ENCODE measurements at regions not wholly inside any gene's neighbourhood (a gene's known extent, or its start where the extent isn't known, plus 50 kb on each side); places are given as distances from the start of the nearest gene placed in this dataset.
"Not testable (repeated sequence)": the region's sequence is repeated elsewhere in the genome, so short reads cannot be mapped to it uniquely, and the experiment has no call there.

GRCh38 chr9:71587576-71588362 is 180.5 kb downstream of the CEMIP2 start:
- no peak for DNase-seq

GRCh38 chr9:71583792-71584191 is 184.5 kb downstream of the CEMIP2 start:
- no peak for DNase-seq

- no peak for DNase-seq
These were observed 186.0 kb downstream of the CEMIP2 start for GRCh38 chr9:71582347-71582746.

- no peak for DNase-seq
These were observed 187.2 kb downstream of the CEMIP2 start for GRCh38 chr9:71581101-71581500.

GRCh38 chr9:71571186-71571585 is 197.1 kb downstream of the CEMIP2 start:
- no peak for DNase-seq

- DNase-seq: no peak
These were observed 200.4 kb downstream of the CEMIP2 start for GRCh38 chr9:71567890-71568289.

GRCh38 chr9:71562140-71562539 is 206.2 kb downstream of the CEMIP2 start:
- no peak for DNase-seq

GRCh38 chr9:71557310-71557709 is 211.0 kb downstream of the CEMIP2 start:
- no peak for DNase-seq

GRCh38 chr9:71552480-71552879 is 215.8 kb downstream of the CEMIP2 start:
- DNase-seq: no peak

GRCh38 chr9:71549023-71549422 is 219.3 kb downstream of the CEMIP2 start:
- no peak for DNase-seq

- DNase-seq: no peak
These were observed 223.8 kb downstream of the CEMIP2 start for GRCh38 chr9:71544464-71544863.

GRCh38 chr9:71541436-71541835 is 226.9 kb downstream of the CEMIP2 start:
- no peak for DNase-seq

- no peak for DNase-seq
These were observed 243.2 kb downstream of the CEMIP2 start for GRCh38 chr9:71524996-71525580.

- no peak for DNase-seq
These were observed 243.8 kb downstream of the CEMIP2 start for GRCh38 chr9:71524516-71524915.

GRCh38 chr9:71521132-71521531 is 247.2 kb downstream of the CEMIP2 start:
- no peak for DNase-seq

GRCh38 chr9:71519098-71519696 is 249.1 kb downstream of the CEMIP2 start:
- no peak for DNase-seq

- no peak for DNase-seq
These were observed 250.1 kb downstream of the CEMIP2 start for GRCh38 chr9:71518045-71518827.

- no peak for DNase-seq
These were observed 252.7 kb downstream of the CEMIP2 start for GRCh38 chr9:71515626-71516025.

- no peak for DNase-seq
These were observed 253.2 kb downstream of the CEMIP2 start for GRCh38 chr9:71515107-71515506.

- DNase-seq: no peak
These were observed 253.9 kb downstream of the CEMIP2 start for GRCh38 chr9:71514344-71514975.

- DNase-seq: no peak
These were observed 259.3 kb downstream of the CEMIP2 start for GRCh38 chr9:71509054-71509453.

GRCh38 chr9:71508141-71508540 is 260.2 kb downstream of the CEMIP2 start:
- not testable (repeated sequence) for DNase-seq

GRCh38 chr9:71506821-71507220 is 261.5 kb downstream of the CEMIP2 start:
- DNase-seq: no peak
